AG04450 (cell line): ENCODE measurements at regions not wholly inside any gene's neighbourhood (a gene's known extent, or its start where the extent isn't known, plus 50 kb on each side); places are given as distances from the start of the nearest gene placed in this dataset.

Experiments
- CTCF ChIA-PET: fragments of 300-600, 350-600 bp; formaldehyde crosslinking; extraction: SDS; loops from one replicate; lab custom pipeline; 2022; ENCODE audit warnings: antibody characterized with exemption, inconsistent platforms; lab: Charles Lee
- POLR2A ChIA-PET: fragments of 350-600 bp; formaldehyde crosslinking; extraction: SDS; loops from one replicate; lab custom pipeline; 2021; ENCODE audit warnings: antibody characterized with exemption, inconsistent platforms; lab: Yijun Ruan, JAX
- DNase-seq: peaks from one replicate; pipeline ENCODE4 v3.0.0-alpha.2; 2011; ENCODE audit warnings: low read depth, low spot score
- H3K27ac ChIP-seq: one replicate; pipeline ENCODE4 v1.5.1; 2012; ENCODE audit warnings: low read depth, low read length, control low read depth
- H3K27me3 ChIP-seq: one replicate; pipeline ENCODE4 v1.6.0; 2012; ENCODE audit warnings: low read length; ENCODE audit not compliant: control insufficient read depth, insufficient read depth
- H3K4me3 ChIP-seq: 2 replicates; pipeline ENCODE4 v1.5.1; 2011; ENCODE audit warnings: mild to moderate bottlenecking, low read depth, low read length, control low read depth
- H3K9me3 ChIP-seq: 2 replicates; pipeline ENCODE4 v1.5.1; 2012; ENCODE audit warnings: low read length; ENCODE audit not compliant: control insufficient read depth, insufficient read depth
- TF ChIP-seq, protein P1 (sequence below): IDR thresholded peaks from 2 replicates; pipeline ENCODE4 v1.5.1; 2011; ENCODE audit warnings: low read depth, low read length, control low read depth, inconsistent platforms

DNA sequence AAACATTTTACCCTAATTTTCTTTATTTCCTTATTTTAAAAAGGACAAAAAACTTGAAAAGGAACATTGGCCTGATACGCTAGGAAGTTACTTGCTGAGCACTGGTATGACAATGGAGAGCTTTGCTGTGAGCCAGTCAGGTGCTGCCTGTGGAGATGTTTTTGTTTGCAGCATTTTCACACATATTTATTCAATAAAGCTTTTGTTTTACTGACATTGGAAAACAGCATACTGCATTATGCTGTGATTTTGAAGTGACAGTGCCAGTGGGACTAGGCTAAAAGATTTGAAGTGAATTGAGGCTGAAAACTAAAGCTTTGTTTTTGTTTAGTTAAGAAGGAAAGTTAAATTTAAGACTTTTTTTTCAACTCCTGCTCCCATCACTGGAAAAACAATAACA, 470.7 kb upstream of the ZEB2 start:
- Histone ChIP-seq H3K4me3 (no peak overlapping the region), H3K27ac (no peak overlapping the region), H3K27me3 (no peaks in the 10 kb centered on the region), H3K9me3 (peaks cover 4% of the 10 kb centered on the region; the same call in 1 of the 2 replicates)
- TF ChIP-seq, protein P1, sequence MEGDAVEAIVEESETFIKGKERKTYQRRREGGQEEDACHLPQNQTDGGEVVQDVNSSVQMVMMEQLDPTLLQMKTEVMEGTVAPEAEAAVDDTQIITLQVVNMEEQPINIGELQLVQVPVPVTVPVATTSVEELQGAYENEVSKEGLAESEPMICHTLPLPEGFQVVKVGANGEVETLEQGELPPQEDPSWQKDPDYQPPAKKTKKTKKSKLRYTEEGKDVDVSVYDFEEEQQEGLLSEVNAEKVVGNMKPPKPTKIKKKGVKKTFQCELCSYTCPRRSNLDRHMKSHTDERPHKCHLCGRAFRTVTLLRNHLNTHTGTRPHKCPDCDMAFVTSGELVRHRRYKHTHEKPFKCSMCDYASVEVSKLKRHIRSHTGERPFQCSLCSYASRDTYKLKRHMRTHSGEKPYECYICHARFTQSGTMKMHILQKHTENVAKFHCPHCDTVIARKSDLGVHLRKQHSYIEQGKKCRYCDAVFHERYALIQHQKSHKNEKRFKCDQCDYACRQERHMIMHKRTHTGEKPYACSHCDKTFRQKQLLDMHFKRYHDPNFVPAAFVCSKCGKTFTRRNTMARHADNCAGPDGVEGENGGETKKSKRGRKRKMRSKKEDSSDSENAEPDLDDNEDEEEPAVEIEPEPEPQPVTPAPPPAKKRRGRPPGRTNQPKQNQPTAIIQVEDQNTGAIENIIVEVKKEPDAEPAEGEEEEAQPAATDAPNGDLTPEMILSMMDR: no peak
- ChIA-PET CTCF (interaction anchor here (1.1 kb wide), 1 partner anchor 12 kb away, joined by 3 read pairs; no protein-coding TSS in a partner anchor), POLR2A (no interaction called here)
- no peak for DNase-seq

- TF ChIP-seq, protein P1: no peak
- H3K4me3 ChIP-seq: no peak overlapping the region
- no peak overlapping the region for H3K27ac ChIP-seq
- peaks cover 4% of the 10 kb centered on the region; the same call in 1 of the 2 replicates for H3K9me3 ChIP-seq
- no peaks in the 10 kb centered on the region for H3K27me3 ChIP-seq
- POLR2A ChIA-PET: no interaction called here
- CTCF ChIA-PET: interaction anchor here (1.1 kb wide), 1 partner anchor 11 kb away, joined by 3 read pairs; no protein-coding TSS in a partner anchor
- no peak for DNase-seq
Measured at GRCh38 chr2:144989579-144990270, 469.8 kb upstream of the ZEB2 start.

DNA sequence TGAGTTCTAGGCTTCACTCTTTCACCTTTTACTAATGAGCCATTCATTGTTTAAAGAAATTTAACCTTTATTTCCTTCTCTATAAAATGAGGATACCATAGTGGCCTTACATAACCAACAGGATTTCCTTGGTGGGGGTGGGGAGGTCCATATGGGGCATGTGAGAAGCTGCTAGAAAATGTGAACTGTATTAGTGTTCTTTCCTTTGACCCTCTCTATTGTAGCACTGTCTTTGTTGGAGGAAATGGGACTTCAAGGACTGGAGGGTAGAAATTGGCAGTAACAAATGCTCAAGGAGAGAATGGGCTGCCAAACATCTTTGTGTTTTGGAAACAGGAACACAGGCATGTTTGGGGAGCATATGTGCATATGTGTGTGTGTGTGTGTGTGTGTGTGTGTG, 468.7 kb upstream of the ZEB2 start:
- Histone ChIP-seq H3K27me3 (no peaks in the 10 kb centered on the region), H3K27ac (no peak overlapping the region), H3K4me3 (no peak overlapping the region), H3K9me3 (peaks cover 4% of the 10 kb centered on the region; the same call in 1 of the 2 replicates)
- TF ChIP-seq, protein P1: no peak
- ChIA-PET POLR2A (no interaction called here), CTCF (no interaction called here)
- no peak for DNase-seq

DNA sequence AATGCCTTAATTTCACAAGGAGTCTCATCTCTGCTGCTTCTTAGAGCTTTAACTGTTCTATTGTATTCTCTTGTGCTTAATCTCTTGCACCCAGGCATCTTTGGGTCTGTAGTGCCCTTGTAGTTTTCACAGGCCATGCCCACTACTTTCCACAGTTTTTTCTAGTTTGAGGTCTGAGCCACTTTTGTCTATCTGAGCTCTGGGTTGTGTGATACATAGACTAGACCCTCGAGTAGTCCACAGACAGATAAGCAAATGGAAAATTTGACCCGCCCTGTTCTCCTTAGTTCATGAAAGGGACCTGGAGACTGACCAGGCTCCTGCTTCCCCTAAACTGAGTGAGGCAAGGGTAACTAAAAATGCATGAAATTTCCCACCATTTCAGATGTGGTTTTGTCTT, 466.8 kb upstream of the ZEB2 start:
- H3K27ac ChIP-seq: no peak overlapping the region
- ChIA-PET CTCF (no interaction called here), POLR2A (no interaction called here)
- peaks cover 4% of the 10 kb centered on the region; the same call in 1 of the 2 replicates for H3K9me3 ChIP-seq
- no peaks in the 10 kb centered on the region for H3K27me3 ChIP-seq
- no peak for DNase-seq
- TF ChIP-seq, protein P1: no peak
- no peak overlapping the region for H3K4me3 ChIP-seq

DNA sequence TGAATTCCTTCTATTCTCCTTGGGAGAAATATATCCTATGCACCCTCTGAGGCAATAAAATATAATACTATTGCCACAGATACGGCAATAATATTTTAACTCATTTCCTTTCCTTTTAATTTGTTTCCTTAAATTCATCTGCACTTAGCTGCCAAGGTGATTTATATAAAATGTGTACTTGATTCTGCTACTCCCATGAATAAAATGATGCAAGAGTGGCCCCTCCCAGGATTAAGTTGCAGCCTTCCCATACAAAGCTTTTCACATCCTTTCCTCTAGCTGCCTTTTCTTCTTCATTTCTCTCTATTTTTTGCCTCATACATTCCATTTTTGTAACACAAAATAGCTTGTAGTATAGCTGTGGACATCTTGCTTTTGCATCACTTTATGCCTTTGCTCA, 464.1 kb upstream of the ZEB2 start:
- TF ChIP-seq, protein P1: no peak
- Histone ChIP-seq H3K27ac (no peak overlapping the region), H3K4me3 (no peak overlapping the region), H3K9me3 (peaks cover 4% of the 10 kb centered on the region; the same call in 1 of the 2 replicates), H3K27me3 (no peaks in the 10 kb centered on the region)
- DNase-seq: no peak
- ChIA-PET POLR2A (no interaction called here), CTCF (no interaction called here)
